ENCODE measurements at regions not wholly inside any gene's neighbourhood (a gene's known extent, or its start where the extent isn't known, plus 50 kb on each side); places are given as distances from the start of the nearest gene placed in this dataset.
"Not testable (repeated sequence)": the region's sequence is repeated elsewhere in the genome, so short reads cannot be mapped to it uniquely, and the experiment has no call there.

- DNase-seq, result no peak
These were observed 54.4 kb upstream of the CPHXL start for GRCh38 chr16:75780669-75781068.

DNA sequence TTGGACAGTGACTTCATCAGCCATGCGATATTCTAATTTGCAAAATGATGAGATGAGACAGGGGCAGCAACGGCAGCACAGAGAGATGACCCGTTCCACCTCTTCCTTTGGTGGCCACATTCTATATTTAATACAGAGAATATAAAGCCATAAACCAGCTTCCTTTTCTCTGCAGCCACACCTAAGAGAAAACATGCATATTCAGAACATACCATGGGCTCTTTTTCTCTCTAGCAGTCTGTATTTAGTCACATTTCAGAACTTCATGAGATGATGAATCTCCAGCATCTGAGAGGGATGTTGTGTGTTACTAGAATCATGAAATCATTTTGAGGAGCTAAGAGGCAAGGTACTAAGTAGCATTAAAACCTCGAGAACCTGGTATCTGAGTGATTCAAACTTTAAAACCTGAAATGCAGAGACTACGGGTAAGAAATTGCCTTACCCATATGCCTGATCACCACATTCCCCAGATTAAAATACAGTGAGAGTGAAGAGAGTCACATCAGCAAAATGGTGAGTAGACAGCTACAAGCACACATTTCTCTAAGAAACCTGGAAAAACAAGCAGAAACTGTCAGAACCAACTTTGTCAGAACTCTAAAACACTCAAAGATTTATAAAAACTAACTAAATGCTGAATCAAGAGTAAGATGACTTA lies 55.5 kb upstream of the CPHXL start:
- no peak for DNase-seq

GRCh38 chr16:75787440-75787839 lies 61.1 kb upstream of the CPHXL start:
- no peak for DNase-seq

- DNase-seq, result peak; percentile 50
These were observed 62.9 kb upstream of the CPHXL start for GRCh38 chr16:75789237-75789636.

- DNase-seq, result no peak
These were observed 66.6 kb upstream of the CPHXL start for GRCh38 chr16:75792771-75793492.

DNA sequence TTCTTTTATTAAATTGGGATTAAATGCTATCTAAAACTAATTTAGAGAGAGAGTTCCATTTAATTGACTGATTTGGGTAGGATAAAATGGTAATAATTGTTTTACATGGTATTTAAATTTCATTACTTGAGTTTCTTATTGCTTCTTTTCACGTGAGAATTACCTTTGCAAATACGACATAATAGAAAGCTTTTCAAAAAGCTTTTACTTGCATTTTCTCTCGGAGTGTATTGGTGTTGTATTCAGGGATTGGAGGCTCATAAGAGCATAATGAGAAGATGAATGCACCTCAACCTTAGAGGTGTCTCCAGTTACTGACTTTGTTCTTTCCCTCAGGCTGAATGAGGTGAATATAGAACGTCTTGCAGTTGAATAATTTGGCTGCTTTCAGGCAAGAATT lies 67.4 kb upstream of the CPHXL start:
- no peak for DNase-seq

DNA sequence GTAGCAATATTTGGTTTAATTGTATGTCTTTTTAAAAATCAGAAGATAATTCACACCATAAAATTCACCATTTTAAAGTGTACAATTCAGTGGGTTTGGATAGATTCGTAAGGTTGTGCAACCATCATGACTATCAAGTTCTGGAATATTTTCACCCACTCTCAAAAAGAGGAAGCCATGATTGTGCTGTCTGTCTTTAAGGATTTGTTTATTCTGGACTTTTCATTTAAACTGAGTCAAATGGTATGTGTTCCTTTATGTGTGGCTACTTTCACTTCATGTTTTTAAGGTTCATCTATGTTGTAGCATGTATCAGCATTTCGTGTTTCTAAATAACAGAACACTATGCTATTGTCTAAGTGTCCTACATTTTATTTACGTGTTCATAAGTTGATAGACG lies 68.1 kb upstream of the CPHXL start:
- DNase-seq, result no peak

- DNase-seq, result no peak
These were observed 72.4 kb upstream of the CPHXL start for GRCh38 chr16:75798714-75799113.

GRCh38 chr16:75801307-75801706 lies 75.0 kb upstream of the CPHXL start:
- DNase-seq, result no peak

DNA sequence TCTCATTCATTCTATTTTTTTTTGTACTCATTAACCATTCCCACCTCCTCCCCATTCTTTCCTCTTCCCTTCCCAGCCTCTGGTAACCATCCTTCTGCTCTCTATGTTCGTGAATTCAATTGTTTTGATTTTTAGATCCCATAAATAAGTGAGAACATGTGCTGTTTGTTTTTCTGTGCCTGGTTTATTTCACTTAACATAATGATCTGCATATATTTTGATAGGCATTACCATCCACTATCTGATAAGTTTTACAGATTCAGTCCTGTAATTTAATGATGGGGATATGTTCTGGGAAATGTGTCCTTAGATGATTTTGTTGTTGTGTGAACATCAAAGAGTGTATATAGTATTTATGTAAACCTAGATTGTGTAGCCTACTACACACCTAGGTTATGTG lies 77.5 kb upstream of the CPHXL start:
- DNase-seq, result no peak

- no peak for DNase-seq
These were observed 78.1 kb upstream of the CPHXL start for GRCh38 chr16:75804368-75804767.

DNA sequence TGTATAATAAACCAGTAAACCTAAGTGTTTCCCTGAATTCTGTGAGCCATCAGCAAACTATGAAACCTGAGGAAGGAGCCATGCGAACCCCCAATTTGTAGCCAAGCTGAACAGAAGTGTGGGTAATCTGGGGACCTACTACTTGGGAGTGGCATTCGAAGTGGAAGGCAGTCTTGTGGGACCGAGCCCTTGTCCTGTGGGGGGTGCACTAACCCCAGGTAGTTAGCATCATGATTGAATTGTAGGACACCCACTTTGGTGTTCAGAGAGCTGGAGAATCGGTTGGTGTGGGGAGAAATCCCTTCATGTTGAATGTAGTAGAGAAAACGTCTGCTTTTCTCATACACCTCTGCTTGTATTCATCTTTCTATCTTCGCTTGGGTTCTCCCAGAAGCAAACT lies 79.7 kb upstream of the CPHXL start:
- no peak for DNase-seq

DNA sequence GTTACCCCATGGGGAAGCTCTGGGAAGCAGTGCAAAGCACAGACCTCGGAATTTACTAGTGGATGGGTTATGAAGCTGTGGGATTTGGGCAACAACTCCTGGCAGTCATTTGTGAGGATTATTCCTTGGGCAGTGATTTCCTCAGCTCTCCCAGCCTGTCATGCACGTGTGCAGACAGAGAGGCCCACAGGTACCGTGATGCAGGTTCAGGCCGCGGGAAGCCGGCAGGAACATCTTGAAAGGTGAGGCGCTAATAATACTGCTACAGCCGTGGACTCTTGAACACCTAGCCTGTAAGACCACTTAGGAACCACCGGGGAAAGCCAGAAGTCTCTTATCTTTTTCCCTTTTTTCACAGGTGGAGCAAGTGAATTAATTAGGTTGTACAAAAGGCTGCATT lies 80.2 kb upstream of the CPHXL start:
- no peak for DNase-seq

GRCh38 chr16:75810342-75810741 lies 84.1 kb upstream of the CPHXL start:
- DNase-seq, result no peak

DNA sequence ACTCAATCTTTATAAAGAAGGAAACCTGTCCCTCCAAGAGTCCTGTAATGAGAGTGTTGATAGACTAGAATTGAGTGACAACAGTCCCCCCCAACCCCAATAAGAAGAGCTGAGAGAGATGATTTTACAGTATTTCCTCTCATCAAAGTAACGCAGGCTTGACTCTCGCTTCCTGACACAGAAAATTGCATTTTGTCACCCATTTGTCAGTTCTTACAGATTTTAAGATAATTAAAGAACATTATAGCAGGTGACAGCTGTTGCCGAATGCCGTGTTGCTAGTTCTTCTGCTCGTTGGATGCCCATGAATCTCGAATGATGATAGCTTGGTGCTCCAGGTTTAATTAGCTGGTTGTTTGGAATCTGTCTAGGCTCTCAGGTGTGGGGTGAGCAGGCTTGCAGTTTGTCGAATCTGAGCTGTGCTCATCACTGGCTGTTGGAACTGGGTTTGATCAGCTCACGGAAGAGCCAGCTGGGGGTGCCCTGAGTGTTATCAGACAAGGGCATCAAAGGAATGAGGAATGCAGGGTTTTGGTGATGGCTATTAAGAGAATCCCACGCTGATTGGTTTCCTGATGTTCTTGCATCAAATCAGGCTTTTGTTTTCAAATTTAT lies 84.8 kb upstream of the CPHXL start:
- DNase-seq, result no peak

- DNase-seq, result no peak
These were observed 92.2 kb upstream of the CPHXL start for GRCh38 chr16:75818491-75818890.

- no peak for DNase-seq
These were observed 94.4 kb upstream of the CPHXL start for GRCh38 chr16:75820672-75821071.

DNA sequence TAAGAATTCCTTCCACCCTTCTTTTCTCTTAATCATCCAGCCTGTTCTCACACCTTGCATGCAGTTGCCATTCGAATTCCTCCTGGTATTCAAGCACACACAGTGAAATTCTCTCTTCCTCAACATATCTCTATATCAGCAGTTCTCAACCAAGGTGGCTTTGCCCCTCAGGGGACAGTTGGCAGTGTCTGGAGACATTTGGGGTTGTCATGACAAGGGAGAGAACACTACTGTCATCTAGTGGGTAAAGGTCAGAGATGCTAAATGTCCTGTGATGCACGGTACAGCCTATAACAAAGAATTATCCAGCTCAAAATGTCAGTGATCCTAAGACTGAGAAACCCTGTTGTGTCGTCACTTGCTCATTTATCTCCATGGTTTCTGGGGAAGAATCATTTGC lies 94.8 kb upstream of the CPHXL start:
- DNase-seq, result no peak

DNA sequence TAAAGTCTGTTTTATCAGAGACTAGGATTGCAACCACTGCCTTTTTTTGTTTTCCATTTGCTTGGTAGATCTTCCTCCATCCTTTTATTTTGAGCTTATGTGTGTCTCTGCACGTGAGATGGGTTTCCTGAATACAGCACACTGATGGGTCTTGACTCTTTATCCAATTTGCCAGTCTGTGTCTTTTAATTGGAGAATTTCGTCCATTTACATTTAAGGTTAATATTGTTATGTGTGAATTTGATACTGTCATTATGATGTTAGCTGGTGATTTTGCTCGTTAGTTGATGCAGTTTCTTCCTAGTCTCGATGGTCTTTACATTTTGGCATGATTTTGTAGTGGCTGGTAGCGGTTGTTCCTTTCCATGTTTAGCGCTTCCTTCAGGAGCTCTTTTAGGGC lies 99.5 kb upstream of the CPHXL start:
- DNase-seq, result not testable (repeated sequence)

DNA sequence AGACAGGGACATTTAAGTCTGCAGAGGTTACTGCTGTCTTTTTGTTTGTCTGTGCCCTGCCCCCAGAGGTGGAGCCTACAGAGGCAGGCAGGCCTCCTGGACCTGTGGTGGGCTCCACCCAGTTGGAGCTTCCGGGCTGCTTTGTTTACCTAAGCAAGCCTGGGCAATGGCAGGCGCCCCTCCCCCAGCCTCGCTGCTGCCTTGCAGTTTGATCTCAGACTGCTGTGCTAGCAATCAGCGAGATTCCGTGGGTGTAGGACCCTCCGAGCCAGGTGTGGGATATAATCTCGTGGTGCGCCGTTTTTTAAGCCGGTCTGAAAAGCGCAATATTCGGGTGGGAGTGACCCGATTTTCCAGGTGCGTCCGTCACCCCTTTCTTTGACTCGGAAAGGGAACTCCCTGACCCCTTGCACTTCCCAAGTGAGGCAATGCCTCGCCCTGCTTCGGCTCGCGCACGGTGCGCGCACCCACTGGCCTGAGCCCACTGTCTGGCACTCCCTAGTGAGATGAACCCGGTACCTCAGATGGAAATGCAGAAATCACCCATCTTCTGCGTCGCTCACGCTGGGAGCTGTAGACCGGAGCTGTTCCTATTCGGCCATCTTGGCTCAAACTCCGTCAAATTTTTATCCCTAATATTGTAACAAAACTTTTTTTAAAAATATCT lies 101.2 kb upstream of the CPHXL start:
- not testable (repeated sequence) for DNase-seq

GRCh38 chr16:75833385-75833784 lies 107.1 kb upstream of the CPHXL start:
- DNase-seq, result not testable (repeated sequence)

DNA sequence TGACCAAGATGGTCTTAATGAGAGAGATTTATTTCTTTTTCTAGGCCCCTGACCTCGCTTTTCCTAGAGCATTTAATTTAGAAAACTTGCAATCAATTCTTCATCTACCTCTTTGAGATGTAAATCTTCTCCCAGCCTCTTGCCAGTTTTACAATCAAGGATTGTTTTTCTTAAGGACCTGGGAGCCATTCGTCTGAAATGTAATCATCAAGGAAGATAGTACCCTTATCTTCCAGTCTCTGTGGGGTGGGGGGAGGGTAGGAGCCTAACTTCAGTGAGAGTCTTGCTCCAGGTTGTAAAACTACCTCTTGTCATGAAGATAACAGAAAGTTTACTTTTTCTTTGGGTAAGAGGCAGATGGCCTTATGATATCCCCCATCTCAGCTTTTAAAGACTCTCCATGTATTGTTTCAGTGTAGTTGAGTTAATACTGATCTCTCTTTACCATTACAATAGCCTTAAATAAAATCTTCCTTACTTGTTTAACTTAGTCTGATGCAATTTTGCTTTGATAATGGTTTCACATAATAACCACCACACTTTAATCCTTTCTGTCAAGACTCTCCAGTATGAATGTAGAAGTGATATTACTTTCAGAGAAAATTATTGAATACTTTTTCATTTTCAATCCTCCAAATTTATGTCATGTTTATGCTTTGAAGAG lies 110.2 kb upstream of the CPHXL start:
- DNase-seq, result no peak

- DNase-seq, result no peak
These were observed 111.0 kb upstream of the CPHXL start for GRCh38 chr16:75837264-75837663.
